ENCODE measurements at regions not wholly inside any gene's neighbourhood (a gene's known extent, or its start where the extent isn't known, plus 50 kb on each side); places are given as distances from the start of the nearest gene placed in this dataset.

DNA sequence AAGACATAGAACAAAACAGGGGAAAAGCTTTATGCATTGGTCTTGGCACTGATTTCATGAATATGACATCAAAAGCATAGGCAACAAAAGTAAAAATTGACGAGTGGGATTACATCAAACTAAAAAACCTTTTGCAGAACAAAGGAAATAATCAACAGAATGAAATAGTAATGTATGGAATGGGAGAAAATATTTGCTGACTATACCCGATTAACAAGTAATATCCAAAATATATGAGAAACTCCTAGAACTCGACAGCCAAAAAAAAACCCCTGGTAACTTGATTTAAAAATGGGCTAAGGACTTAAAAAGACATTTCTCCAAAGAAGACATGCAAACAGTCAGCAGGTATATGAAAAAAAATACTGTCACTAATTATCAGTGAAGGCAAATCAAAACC lies 231.7 kb upstream of the MAN1A1 start:
- TF ChIP-seq POLR2A (IDR thresholded peaks at IDR 0.05) (no peak), CTCF (IDR thresholded peaks at IDR 0.05) (no peak), EP300 (IDR thresholded peaks at IDR 0.05) (no peak)

Data from tibial nerve (tissue), 4 donors.